Memory B cell (primary cell): ENCODE measurements at regions not wholly inside any gene's neighbourhood (a gene's known extent, or its start where the extent isn't known, plus 50 kb on each side); places are given as distances from the start of the nearest gene placed in this dataset.
"Not testable (repeated sequence)": the region's sequence is repeated elsewhere in the genome, so short reads cannot be mapped to it uniquely, and the experiment has no call there.

Experiments
- ATAC-seq: fragments of 150-1000 bp; cut with Tn5 transposase; 2 replicates; pipeline ENCODE4 v1.10.0; 2021; ENCODE audit warnings: low read depth, mild to moderate bottlenecking, moderate library complexity
- DNase-seq, 2 donors: peaks; one replicate each; pipeline ENCODE4 v3.0.0; 2022; ENCODE audit warnings: low spot score in 2 of 2
- H3K27ac Mint-ChIP-seq: one replicate; pipeline ENCODE4 v1.8.0; 2022; ENCODE audit warnings: mild to moderate bottlenecking, moderate library complexity, mixed read lengths
- H3K27me3 Mint-ChIP-seq: one replicate; pipeline ENCODE4 v1.8.0; 2022; ENCODE audit warnings: mixed read lengths
- H3K36me3 Mint-ChIP-seq: one replicate; pipeline ENCODE4 v1.8.0; 2022; ENCODE audit warnings: mild to moderate bottlenecking, mixed read lengths
- H3K4me1 Mint-ChIP-seq: one replicate; pipeline ENCODE4 v1.8.0; 2022; ENCODE audit warnings: mixed read lengths
- H3K4me3 Mint-ChIP-seq: one replicate; pipeline ENCODE4 v1.8.0; 2022; ENCODE audit warnings: mild to moderate bottlenecking, moderate library complexity, mixed read lengths
- H3K9me3 Mint-ChIP-seq: one replicate; pipeline ENCODE4 v1.8.0; 2022; ENCODE audit warnings: mixed read lengths

DNA sequence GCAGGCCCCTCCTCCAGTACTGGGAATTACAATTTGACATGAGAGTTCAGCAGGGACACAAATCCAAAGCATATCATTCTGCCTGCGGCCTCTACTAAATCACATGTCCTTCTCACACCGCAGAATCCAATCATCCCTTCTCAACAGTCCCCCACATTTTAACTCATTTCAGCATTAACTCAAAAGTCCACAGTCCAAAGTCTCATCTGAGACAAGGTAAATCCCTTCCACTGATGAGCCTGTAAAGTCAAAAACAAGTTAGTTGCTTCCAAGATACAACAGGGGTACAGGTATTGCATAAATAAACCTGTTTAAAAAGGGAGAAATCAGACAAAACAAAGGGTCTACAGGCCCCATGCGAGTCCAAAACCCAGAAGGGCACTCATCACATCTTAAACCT, 64.0 kb downstream of the EBNA1BP2 start:
- no peak overlapping the region for H3K4me3 Mint-ChIP-seq
- H3K9me3 Mint-ChIP-seq, result peaks cover 17% of the 10 kb centered on the region
- no peaks in the 10 kb centered on the region for H3K4me1 Mint-ChIP-seq
- no peak for DNase-seq
- no peak for ATAC-seq
- H3K36me3 Mint-ChIP-seq, result peaks cover 1% of the 10 kb centered on the region
- no peak overlapping the region for H3K27ac Mint-ChIP-seq
- H3K27me3 Mint-ChIP-seq, result no peaks in the 10 kb centered on the region

DNA sequence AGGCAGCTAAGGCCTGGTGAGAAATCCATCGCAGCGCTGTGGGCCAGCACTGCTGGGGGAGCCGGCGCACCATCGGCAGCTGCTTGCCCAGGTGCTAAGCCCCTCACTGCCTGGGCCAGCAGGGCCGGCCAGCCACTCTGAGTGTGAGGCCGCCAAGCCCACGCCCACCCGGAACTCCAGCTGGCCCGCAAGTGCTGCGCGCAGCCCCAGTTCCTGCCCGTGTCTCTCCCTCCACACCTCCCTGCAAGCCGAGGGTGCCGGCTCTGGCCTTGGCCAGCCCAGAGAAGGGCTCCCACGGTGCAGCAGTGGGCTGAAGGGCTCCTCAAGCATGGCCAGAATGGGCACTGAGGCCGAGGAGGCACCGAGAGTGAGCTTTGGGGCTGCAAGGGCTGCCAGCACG, 64.4 kb downstream of the EBNA1BP2 start:
- ATAC-seq, result no peak
- Mint-ChIP-seq H3K27ac (no peak overlapping the region), H3K9me3 (peaks cover 17% of the 10 kb centered on the region)

DNA sequence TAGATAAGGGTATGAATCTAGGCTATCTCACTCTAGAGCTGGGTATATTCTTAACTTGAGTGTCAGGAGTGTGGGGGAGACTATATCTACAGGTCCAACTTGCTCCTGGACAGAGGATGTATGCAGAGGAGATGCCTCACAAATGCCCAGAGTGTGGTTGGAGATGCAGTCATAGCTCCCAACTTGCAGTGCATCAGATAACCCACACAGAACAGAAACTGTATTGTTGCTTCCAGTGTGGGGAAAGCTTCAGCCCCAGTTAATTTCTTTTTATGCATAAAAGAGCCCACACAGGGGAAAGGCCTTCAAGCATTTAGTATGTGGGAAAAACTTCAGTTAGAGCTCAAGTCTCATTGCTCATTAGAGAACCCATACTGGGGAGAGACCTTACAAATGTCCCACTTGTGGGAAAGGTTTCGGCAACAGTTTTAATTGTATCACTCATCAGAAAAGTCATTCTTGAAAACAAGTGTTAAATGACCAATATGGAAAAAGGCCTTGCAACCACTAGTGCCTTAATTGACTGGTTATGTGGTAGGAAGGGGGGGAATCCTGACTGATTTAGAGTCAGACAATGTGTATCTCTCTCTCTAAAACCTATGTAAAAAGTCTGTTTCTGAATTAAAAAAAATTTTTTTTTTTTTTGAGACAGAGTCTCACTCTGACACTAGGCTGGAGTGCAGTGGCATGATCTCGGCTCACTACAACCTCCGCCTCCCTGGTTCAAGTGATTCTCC, 67.9 kb downstream of the EBNA1BP2 start:
- Mint-ChIP-seq H3K36me3 (peaks cover 8% of the 10 kb centered on the region), H3K27me3 (peaks cover 1% of the 10 kb centered on the region), H3K27ac (no peak overlapping the region), H3K4me1 (no peaks in the 10 kb centered on the region), H3K9me3 (peaks cover 12% of the 10 kb centered on the region), H3K4me3 (no peak overlapping the region)
- DNase-seq, result no peak
- no peak for ATAC-seq

More for the DNA sequence above, 64.4 kb downstream of the EBNA1BP2 start:
- Mint-ChIP-seq H3K4me3 (no peak overlapping the region), H3K36me3 (peaks cover 1% of the 10 kb centered on the region), H3K27me3 (no peaks in the 10 kb centered on the region), H3K4me1 (no peaks in the 10 kb centered on the region)
- no peak for DNase-seq

DNA sequence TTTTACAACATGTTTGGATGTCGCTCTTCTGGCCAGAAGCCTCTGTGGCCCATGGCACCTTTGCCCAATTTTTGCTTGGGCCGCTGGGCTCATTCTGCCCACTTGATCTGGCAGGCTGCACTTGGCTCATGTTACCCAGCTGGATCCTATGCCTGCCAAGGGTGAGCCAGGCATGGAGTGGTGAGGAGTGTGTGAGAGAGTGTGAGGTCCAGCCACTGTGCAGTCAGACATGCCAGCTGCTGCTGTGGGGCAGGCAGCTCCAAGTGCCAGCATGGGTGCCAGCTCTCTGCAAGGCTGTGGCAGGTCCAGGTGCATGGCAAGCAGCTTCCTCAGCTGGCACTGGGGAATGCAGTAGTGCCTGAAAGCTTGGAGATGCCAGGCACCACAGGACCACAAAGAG, 71.0 kb downstream of the EBNA1BP2 start:
- DNase-seq (no peak), ATAC-seq (no peak)
- H3K4me3 Mint-ChIP-seq, result no peak overlapping the region
- peaks cover 11% of the 10 kb centered on the region for H3K9me3 Mint-ChIP-seq
- peaks cover 1% of the 10 kb centered on the region for H3K27me3 Mint-ChIP-seq
- no peaks in the 10 kb centered on the region for H3K4me1 Mint-ChIP-seq
- peaks cover 8% of the 10 kb centered on the region for H3K36me3 Mint-ChIP-seq
- no peak overlapping the region for H3K27ac Mint-ChIP-seq

DNA sequence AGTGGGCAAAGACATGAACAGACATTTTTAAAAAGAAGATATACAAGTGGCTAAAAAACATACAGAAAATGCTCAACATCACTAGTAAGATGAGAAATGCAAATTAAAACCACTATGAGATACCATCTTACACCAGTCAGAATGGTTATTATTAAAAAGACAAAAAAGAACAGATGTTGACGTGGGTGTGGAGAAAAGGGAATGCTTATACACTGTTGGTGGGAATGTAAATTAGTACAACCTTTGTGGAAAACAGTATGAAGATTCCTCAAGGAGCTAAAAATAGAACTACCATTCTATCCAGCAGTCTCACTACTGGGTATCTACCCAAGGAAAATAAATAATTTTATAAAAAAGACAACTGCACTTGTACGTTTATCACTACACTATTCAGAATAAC, 73.9 kb downstream of the EBNA1BP2 start:
- Mint-ChIP-seq H3K4me3 (no peak overlapping the region), H3K27ac (no peak overlapping the region), H3K4me1 (no peaks in the 10 kb centered on the region), H3K27me3 (peaks cover 5% of the 10 kb centered on the region), H3K9me3 (peaks cover 6% of the 10 kb centered on the region), H3K36me3 (peaks cover 8% of the 10 kb centered on the region)
- DNase-seq, result no peak
- no peak for ATAC-seq

DNA sequence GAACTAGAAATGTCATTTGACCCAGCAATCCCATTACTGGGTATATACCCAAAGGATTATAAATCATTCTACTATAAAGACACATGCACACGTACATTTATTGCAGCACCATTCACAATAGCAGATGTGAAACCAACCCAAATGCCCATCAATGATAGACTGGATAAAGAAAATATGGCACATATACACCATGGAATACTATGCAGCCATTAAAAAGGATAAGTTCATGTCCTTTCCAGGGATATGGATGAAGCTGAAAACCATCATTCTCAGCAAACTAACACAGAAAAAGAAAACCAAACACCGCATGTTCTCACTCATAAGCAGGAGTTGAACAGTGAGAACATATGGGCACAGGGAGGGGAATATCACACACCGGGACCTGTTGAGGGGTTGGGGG, 75.6 kb downstream of the EBNA1BP2 start:
- H3K27ac Mint-ChIP-seq, H3K4me3 Mint-ChIP-seq, H3K4me1 Mint-ChIP-seq, H3K27me3 Mint-ChIP-seq, H3K36me3 Mint-ChIP-seq, H3K9me3 Mint-ChIP-seq, ATAC-seq, DNase-seq: not testable (repeated sequence)

DNA sequence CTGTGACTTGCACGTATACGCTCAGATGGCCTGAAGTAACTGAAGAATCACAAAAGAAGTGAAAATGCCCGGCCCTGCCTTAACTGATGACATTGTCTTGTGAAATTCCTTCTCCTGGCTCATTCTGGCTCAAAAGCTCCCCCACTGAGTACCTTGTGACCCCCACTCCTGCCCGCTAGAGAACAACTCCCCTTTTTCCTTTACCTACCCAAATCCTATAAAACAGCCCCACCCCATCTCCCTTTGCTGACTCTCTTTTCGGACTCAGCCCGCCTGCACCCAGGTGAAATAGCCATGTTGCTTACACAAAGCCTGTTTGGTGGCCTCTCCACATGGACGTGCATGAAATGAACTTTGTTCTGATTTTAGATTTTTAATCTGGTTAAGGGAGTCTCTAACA, 81.3 kb downstream of the EBNA1BP2 start:
- not testable (repeated sequence) for H3K36me3 Mint-ChIP-seq, DNase-seq, H3K27ac Mint-ChIP-seq, H3K4me3 Mint-ChIP-seq, ATAC-seq, H3K9me3 Mint-ChIP-seq, H3K4me1 Mint-ChIP-seq
- peaks cover 34% of the 10 kb centered on the region for H3K27me3 Mint-ChIP-seq

DNA sequence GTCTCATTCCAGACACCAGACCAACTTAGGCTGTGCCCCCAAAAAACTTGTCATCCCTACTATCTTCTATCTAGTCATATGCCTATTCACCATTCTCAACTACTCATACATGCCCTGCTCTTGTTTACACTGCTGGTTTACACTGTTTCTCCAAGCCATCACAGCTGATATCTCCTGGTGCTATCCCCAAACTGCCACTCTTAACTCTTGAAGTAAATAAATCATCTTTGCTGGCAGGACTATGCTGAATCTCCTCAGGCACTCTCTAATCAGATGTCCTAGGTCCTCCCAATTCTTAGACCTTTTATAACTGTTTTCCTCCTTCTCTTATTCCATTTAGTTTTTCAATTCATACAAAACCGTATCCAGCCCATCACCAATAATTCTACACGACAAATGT, 81.9 kb downstream of the EBNA1BP2 start:
- H3K9me3 Mint-ChIP-seq, DNase-seq, H3K4me3 Mint-ChIP-seq, H3K27ac Mint-ChIP-seq, H3K36me3 Mint-ChIP-seq, ATAC-seq, H3K4me1 Mint-ChIP-seq: not testable (repeated sequence)
- peaks cover 36% of the 10 kb centered on the region for H3K27me3 Mint-ChIP-seq

DNA sequence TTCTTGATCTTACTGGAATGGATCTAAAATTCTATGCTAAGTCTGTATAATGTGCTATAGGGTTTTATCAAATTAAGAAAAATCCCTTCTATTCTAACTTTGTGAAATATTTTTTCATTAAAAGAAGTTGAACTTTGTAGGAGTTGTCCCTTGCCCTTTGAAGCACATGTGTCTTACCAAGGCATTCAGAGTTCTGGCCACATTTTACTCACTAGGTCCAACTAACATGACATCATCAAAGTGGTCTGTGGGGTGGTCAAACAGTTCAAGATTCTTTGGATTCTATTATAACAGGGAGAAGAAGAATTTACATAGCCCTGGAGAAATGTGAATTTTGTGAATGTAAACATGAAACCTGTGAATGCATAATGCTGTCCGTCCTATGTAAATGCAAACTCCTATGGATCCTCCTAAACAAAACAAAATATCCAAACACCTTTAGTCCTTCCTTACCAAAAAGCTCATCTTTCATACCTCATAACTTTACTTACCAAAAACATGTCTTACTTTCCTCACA, 88.7 kb downstream of the EBNA1BP2 start:
- Mint-ChIP-seq H3K36me3 (no peaks in the 10 kb centered on the region), H3K9me3 (no peaks in the 10 kb centered on the region), H3K27me3 (peaks cover 20% of the 10 kb centered on the region), H3K4me3 (no peak overlapping the region), H3K4me1 (no peaks in the 10 kb centered on the region), H3K27ac (no peak overlapping the region)
- ATAC-seq, result no peak
- DNase-seq, result no peak

DNA sequence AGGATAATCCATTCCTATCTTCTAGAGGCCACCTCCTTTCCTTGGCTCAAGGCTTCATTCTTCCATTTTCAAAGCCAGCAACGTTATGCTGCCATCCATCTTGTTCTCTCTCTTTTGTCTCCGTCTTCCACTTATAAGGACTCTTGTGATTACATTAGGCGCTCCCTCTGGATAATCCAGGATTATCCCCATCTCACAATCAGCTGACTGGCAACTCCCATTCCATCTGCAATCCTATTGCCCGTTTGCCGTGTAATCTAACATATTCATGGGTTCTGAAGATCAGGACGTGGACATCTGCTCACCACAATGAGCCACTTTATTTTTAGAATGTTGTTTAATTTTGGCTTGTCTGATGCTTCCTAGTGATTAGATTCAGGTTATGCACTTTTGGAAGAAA, 89.3 kb downstream of the EBNA1BP2 start:
- H3K36me3 Mint-ChIP-seq, result no peaks in the 10 kb centered on the region
- H3K27me3 Mint-ChIP-seq, result peaks cover 15% of the 10 kb centered on the region
- no peaks in the 10 kb centered on the region for H3K4me1 Mint-ChIP-seq
- DNase-seq (no peak), ATAC-seq (no peak)
- no peak overlapping the region for H3K27ac Mint-ChIP-seq
- H3K9me3 Mint-ChIP-seq, result no peaks in the 10 kb centered on the region
- H3K4me3 Mint-ChIP-seq, result no peak overlapping the region

DNA sequence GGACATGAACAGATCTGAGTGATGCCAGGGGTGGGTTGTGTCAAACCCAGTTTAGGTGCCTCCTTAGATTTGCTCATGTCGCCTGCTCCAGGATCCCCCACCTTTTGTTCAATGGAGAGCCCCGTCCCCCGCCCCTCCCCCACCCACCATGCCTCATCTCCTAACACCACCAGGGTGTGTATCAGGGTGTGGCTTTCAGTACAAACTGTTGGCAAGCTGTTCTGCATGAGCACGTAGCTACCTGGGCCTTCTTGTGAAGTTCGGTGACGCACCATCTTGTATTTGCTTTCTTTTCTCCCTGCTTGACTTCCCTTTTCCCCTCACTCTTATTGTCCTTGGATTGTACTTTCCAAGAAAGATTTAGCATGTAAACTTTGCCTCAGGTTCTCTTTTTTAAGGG, 94.8 kb downstream of the EBNA1BP2 start:
- Mint-ChIP-seq H3K27ac (no peak overlapping the region), H3K36me3 (no peaks in the 10 kb centered on the region), H3K4me3 (no peak overlapping the region), H3K4me1 (peaks cover 11% of the 10 kb centered on the region), H3K27me3 (peaks cover 1% of the 10 kb centered on the region), H3K9me3 (no peaks in the 10 kb centered on the region)
- DNase-seq, result no peak
- ATAC-seq, result no peak

DNA sequence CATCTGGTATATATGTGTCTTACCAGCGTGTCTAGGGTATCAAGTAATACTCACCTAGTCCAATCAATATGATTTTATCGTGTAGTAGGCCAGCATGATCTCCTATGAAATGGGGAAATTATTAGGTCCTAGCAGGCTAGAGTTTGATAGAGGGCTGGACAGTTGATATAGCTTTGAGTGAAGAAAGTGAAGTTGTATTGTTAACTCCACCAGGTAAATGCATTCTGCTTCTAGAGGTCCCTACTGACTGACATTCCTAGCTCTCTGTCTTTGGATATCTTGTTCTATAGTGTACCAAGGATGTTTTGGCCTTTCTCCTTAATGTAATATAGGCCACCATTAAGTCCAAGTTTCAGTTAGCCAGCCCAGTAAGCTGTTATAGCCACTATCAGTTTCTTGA, 97.4 kb downstream of the EBNA1BP2 start:
- DNase-seq (no peak), ATAC-seq (no peak)
- Mint-ChIP-seq H3K9me3 (no peaks in the 10 kb centered on the region), H3K4me1 (peaks cover 25% of the 10 kb centered on the region), H3K27ac (no peak overlapping the region), H3K27me3 (no peaks in the 10 kb centered on the region), H3K36me3 (no peaks in the 10 kb centered on the region), H3K4me3 (no peak overlapping the region)

DNA sequence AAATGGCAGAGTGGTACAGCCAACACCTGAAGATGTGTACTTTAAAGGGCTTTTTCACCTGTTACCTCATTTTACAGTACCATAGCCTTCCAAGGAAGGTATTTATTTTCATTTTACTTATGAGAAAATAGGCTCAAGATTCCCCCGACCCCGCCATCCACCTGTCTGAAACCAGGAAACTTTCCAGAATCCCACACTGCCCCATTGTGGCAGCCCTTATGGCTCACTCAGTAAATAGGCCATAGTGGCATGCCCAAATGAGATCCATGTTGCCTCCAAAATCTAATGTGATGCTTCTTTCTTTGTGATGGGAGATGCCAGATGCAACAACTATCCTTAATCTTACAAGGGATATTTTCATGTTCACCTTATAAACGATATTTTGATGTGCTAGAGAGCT, 97.8 kb downstream of the EBNA1BP2 start:
- no peak overlapping the region for H3K27ac Mint-ChIP-seq
- H3K9me3 Mint-ChIP-seq, result no peaks in the 10 kb centered on the region
- no peaks in the 10 kb centered on the region for H3K36me3 Mint-ChIP-seq
- H3K4me1 Mint-ChIP-seq, result peaks cover 25% of the 10 kb centered on the region
- no peak for DNase-seq
- no peak for ATAC-seq
- H3K27me3 Mint-ChIP-seq, result no peaks in the 10 kb centered on the region
- H3K4me3 Mint-ChIP-seq, result no peak overlapping the region

DNA sequence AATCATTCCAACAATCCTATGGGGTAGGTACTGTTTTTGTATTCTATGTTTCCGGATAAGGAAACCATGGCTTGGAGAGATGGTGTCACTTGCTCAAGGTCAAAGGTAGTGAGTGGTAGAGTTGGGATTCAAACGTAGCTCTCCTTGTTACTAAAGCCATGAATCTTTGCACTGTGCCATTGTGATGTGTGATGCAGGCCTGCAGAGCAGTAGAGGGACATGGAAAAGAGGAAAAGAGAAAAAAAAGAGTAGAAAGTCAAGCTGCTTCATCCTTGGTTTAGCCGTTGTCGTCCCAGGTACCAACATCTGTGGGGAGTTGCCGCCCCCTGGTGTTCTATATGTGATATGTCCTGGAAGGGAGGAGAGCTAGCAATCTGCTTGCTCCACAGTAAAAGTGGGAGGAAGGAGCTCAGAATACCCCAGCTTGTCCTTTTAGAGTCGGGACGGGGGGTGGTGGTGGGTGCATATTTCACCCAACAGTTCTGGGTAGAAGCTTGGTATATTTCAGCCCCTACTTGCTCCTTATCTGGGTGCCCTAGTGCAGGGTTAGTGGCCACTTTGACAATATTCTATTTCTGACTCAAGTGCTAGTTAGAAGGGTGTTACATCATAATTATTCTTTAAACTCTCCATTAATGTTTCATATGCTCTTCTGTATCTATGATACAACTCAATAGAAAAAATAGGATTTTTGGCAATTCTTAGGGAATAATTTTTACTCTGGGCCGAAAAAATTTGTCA, 98.4 kb downstream of the EBNA1BP2 start:
- Mint-ChIP-seq H3K36me3 (no peaks in the 10 kb centered on the region), H3K4me3 (peak overlapping the region; percentile 18), H3K27me3 (no peaks in the 10 kb centered on the region), H3K9me3 (no peaks in the 10 kb centered on the region), H3K4me1 (peaks cover 25% of the 10 kb centered on the region), H3K27ac (no peak overlapping the region)
- ATAC-seq (peak; percentile 87), DNase-seq (peak; percentile 63 to 74)
